Glutamatergic neuron (in vitro differentiated cells): ENCODE measurements at regions not wholly inside any gene's neighbourhood (a gene's known extent, or its start where the extent isn't known, plus 50 kb on each side); places are given as distances from the start of the nearest gene placed in this dataset.

Experiments
- DNase-seq: peaks from one replicate; pipeline ENCODE4 v3.0.0; 2022
- H3K27ac Mint-ChIP-seq: one replicate; pipeline ENCODE4 v1.8.0; 2020; ENCODE audit warnings: mild to moderate bottlenecking, mixed read lengths, inconsistent platforms; ENCODE audit not compliant: unreplicated experiment
- H3K27me3 Mint-ChIP-seq: one replicate; pipeline ENCODE4 v1.8.0; 2020; ENCODE audit warnings: mild to moderate bottlenecking, moderate library complexity, mixed read lengths, inconsistent platforms; ENCODE audit not compliant: unreplicated experiment
- H3K36me3 Mint-ChIP-seq: one replicate; pipeline ENCODE4 v1.8.0; 2020; ENCODE audit warnings: mild to moderate bottlenecking, mixed read lengths, inconsistent platforms; ENCODE audit not compliant: unreplicated experiment
- H3K4me1 Mint-ChIP-seq: one replicate; pipeline ENCODE4 v1.8.0; 2020; ENCODE audit warnings: mild to moderate bottlenecking, low read depth, mixed read lengths, inconsistent platforms; ENCODE audit not compliant: unreplicated experiment
- H3K4me3 Mint-ChIP-seq: one replicate; pipeline ENCODE4 v1.8.0; 2020; ENCODE audit warnings: mild to moderate bottlenecking, mixed read lengths, inconsistent platforms; ENCODE audit not compliant: unreplicated experiment
- H3K9me3 Mint-ChIP-seq: one replicate; pipeline ENCODE4 v1.8.0; 2020; ENCODE audit warnings: mild to moderate bottlenecking, moderate library complexity, mixed read lengths, inconsistent platforms; ENCODE audit not compliant: unreplicated experiment
- TF ChIP-seq, protein P1 (sequence below): fragments of 200-600 bp; sonication (generic); IDR thresholded peaks from one replicate; pipeline ENCODE4 v1.5.0; 2021; ENCODE audit not compliant: partially characterized antibody, unreplicated experiment

DNA sequence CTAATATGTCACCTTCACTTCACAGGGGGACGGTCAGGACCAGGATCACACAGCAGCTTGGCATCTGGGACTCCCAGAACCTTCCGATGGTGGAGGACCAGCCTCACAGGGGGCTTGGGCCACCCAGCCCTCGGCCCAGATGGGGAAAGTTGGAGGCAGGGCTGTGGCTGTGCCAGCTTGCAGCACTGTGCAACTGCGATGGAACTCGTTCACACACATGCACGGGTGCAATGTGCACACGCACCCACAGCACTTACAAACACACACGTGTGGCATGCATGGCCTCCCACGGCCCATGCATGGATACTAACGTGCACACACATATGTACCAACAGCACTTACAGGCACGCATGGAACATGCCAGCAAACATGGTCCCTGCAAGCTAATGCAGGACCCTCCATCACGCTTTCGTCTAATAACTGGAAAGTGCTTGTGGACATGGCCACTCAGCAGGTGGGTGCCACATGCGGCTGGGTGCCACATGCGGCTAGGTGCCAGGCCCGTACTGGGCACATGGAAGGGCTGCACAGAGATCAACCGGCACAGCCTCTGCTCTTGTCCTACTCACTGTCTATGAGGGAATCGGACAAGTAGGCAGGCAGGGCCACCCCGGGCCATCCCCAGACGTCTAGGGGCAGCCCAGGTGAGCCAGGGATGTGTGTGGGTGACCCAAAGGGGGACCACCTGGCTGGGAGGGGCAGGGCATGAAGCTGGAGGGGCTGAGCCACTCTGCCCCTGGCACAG, 63.2 kb downstream of the ADRA2C start:
- DNase-seq = no peak
- H3K36me3 Mint-ChIP-seq = no peaks in the 10 kb centered on the region
- no peak overlapping the region for H3K4me3 Mint-ChIP-seq
- no peak overlapping the region for H3K27ac Mint-ChIP-seq
- peaks cover 9% of the 10 kb centered on the region for H3K27me3 Mint-ChIP-seq
- peaks cover 2% of the 10 kb centered on the region for H3K4me1 Mint-ChIP-seq
- TF ChIP-seq, protein P1, sequence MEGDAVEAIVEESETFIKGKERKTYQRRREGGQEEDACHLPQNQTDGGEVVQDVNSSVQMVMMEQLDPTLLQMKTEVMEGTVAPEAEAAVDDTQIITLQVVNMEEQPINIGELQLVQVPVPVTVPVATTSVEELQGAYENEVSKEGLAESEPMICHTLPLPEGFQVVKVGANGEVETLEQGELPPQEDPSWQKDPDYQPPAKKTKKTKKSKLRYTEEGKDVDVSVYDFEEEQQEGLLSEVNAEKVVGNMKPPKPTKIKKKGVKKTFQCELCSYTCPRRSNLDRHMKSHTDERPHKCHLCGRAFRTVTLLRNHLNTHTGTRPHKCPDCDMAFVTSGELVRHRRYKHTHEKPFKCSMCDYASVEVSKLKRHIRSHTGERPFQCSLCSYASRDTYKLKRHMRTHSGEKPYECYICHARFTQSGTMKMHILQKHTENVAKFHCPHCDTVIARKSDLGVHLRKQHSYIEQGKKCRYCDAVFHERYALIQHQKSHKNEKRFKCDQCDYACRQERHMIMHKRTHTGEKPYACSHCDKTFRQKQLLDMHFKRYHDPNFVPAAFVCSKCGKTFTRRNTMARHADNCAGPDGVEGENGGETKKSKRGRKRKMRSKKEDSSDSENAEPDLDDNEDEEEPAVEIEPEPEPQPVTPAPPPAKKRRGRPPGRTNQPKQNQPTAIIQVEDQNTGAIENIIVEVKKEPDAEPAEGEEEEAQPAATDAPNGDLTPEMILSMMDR = no peak
- H3K9me3 Mint-ChIP-seq = peaks cover 2% of the 10 kb centered on the region

DNA sequence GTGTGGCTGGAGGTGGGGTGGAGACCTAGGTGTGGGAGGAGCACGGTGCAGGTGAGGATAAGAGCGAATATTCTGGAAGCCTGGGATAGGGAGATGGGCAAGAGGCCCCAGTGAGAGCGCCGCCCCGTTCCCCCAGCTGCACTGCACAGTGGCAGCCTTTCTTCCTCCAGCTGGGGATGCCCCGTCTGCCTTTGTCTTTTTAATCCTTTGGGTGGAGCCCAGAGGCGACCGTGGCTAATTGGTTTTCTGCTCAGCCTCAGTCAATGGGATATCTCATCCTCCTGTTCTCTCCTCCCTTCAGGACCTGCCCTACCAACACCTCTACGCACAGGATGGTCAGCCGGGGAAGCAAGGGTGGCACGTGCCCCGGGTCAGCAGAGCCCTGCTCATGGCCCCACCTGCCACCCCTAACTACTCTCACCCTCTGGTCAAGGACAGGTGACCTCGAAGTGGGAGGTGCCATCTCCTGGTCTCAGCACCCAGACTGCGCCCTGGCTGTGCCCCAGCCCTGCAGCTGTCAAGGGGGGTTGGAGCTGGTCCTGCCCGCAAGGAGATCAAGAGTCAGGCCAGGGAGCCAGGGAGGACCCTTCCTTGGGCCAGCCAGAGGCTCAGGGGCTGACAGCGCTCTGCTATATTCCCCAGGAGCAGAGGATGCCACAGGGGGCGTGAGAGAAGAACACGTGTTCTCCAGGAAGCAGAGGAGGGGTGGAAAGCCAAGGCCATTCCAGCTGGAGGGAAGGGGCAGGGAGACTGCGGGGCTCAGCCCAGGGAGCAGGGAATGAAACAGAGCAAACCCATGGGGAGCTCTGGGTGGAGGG, 64.0 kb downstream of the ADRA2C start:
- no peak for DNase-seq
- no peak overlapping the region for H3K27ac Mint-ChIP-seq
- peaks cover 1% of the 10 kb centered on the region for H3K4me1 Mint-ChIP-seq
- TF ChIP-seq, protein P1 = no peak
- H3K4me3 Mint-ChIP-seq = no peak overlapping the region
- H3K9me3 Mint-ChIP-seq = peaks cover under 1% of the 10 kb centered on the region
- no peaks in the 10 kb centered on the region for H3K36me3 Mint-ChIP-seq
- H3K27me3 Mint-ChIP-seq = peaks cover 5% of the 10 kb centered on the region

DNA sequence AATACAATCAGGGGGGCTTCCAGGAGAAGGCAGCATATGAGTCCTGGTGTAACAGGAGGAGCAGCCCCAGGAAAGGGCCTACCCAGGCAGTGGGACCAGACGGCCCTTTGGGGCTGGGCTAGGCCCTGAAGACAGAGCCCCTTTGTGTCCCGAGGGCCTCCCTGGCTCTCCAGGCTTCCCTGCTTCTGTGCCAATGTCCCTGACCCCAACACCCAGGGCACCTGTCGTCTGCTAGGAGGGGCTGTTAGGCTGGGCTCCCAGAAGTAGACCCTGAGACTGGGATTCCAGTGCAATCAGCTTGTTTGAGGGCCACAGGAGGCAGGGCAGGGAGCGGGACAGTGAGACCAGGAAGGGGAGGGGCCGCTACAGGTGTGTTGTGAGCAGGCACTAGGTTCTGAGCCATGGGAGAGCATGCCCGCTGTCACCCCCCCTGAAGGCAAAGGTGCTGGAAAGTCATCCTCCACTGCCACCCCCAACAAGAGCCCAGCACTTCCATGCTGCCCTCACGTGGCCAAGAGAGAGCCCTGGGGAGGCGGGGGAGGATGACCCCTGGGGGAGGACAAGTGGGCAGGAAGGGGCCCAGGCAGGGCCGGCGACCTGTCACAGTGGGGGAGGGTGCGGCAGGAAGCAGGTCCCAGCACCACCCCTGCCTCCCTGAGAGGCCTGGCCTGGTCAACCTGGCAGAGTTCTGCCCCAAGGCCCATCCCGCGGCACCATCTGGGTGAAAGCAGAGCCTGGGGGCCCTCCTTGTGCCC, 64.8 kb downstream of the ADRA2C start:
- Mint-ChIP-seq H3K9me3 (no peaks in the 10 kb centered on the region), H3K4me3 (no peak overlapping the region), H3K27me3 (peaks cover 5% of the 10 kb centered on the region), H3K36me3 (no peaks in the 10 kb centered on the region), H3K27ac (no peak overlapping the region), H3K4me1 (peaks cover 1% of the 10 kb centered on the region)
- no peak for DNase-seq
- TF ChIP-seq, protein P1 = no peak

DNA sequence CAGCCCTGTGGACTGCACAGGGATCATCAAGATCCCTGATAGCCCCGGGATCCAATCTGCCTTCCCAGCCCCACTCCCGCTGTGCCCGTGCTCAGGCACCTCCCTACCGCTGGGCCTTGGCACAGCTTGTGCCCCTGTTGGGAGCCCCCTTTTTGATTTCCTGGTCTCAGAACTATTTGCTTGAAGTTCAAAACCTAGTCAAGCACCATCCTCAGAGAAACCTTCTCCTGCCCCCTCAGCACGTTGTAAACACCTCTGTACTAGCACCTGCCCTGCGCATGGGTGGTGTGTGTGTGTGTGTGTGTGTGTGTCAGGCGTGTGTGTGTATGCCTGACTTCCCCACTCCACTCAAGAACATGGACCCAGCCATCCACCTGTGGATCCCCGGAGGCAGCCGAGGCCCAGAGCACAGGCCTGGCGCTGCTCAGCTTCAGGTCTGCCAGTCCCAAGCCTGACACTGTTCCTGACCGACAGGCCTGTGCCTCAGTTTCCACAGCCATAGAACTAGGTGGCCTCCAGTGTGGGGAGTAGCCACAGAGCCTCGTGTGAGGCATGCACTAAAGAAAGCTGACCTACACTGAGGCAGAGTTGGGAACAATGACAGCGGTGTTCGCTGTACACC, 65.5 kb downstream of the ADRA2C start:
- TF ChIP-seq, protein P1 = no peak
- Mint-ChIP-seq H3K27ac (no peak overlapping the region), H3K4me1 (peaks cover 1% of the 10 kb centered on the region), H3K4me3 (no peak overlapping the region), H3K27me3 (peaks cover 5% of the 10 kb centered on the region), H3K9me3 (no peaks in the 10 kb centered on the region), H3K36me3 (no peaks in the 10 kb centered on the region)
- no peak for DNase-seq
